Heart left ventricle (tissue), 16 donors: ENCODE measurements at regions not wholly inside any gene's neighbourhood (a gene's known extent, or its start where the extent isn't known, plus 50 kb on each side); places are given as distances from the start of the nearest gene placed in this dataset.

Source experiments
- ATAC-seq, 4 donors: fragments of 200-7000 bp; cut with Tn5 transposase; one replicate each; pipeline ENCODE4 v1.9.1; 2020 to 2022; ENCODE audit warnings: moderate library complexity in 4 of 4, mild to moderate bottlenecking in 3 of 4, moderate number of reproducible peaks in 1 of 4
- DNase-seq, 5 donors: peaks; one replicate each; pipeline ENCODE4 v3.0.0-alpha.2; 2020
- H3K27ac ChIP-seq, 12 donors: fragments of 200-600 bp; sonication (generic) in 4 of 12; one replicate each; pipeline versions ENCODE4 v1.5.0 to v1.8.0; 2016 to 2022; ENCODE audit warnings: mild to moderate bottlenecking in 2 of 12
- H3K27me3 ChIP-seq, 9 donors: fragments of 200-600 bp; sonication (generic) in 2 of 9; one replicate each; pipeline versions ENCODE4 v1.5.1 to v1.8.0; 2016 to 2022; ENCODE audit warnings: mild to moderate bottlenecking in 3 of 9
- H3K36me3 ChIP-seq, 9 donors: fragments of 200-600 bp; sonication (generic) in 2 of 9; one replicate each; pipeline versions ENCODE4 v1.5.0 to v1.8.0; 2018 to 2022; ENCODE audit warnings: mild to moderate bottlenecking in 2 of 9
- H3K4me1 ChIP-seq, 12 donors: fragments of 200-600 bp; sonication (generic) in 4 of 12; one replicate each; pipeline versions ENCODE4 v1.5.0 to v1.8.0; 2016 to 2022; ENCODE audit warnings: mild to moderate bottlenecking in 3 of 12
- H3K4me3 ChIP-seq, 12 donors: fragments of 200-600 bp; sonication (generic) in 4 of 12; one replicate each; pipeline versions ENCODE4 v1.5.0 to v1.8.0; 2017 to 2022; ENCODE audit warnings: mild to moderate bottlenecking in 9 of 12, moderate library complexity in 4 of 12
- H3K9me3 ChIP-seq, 12 donors: fragments of 200-600 bp; sonication (generic) in 4 of 12; one replicate each; pipeline versions ENCODE4 v1.5.0 to v1.8.0; 2016 to 2022; ENCODE audit warnings: mild to moderate bottlenecking in 1 of 12
- CTCF ChIP-seq, 12 donors: fragments of 200-600 bp; sonication (generic) in 4 of 12; IDR thresholded peaks; one replicate each; pipeline versions ENCODE4 v1.5.0 to v1.8.0; 2018 to 2022; ENCODE audit warnings: antibody characterized with exemption in 12 of 12, mild to moderate bottlenecking in 5 of 12
- POLR2A ChIP-seq, 2 donors: fragments of 450-650 bp; IDR thresholded peaks; one replicate each; pipeline ENCODE4 v1.6.1; 2017; ENCODE audit warnings: antibody characterized with exemption in 2 of 2, mild to moderate bottlenecking in 2 of 2, moderate library complexity in 2 of 2
- WGBS, 4 donors: extraction: QIAGEN DNeasy Blood & Tissue Kit in 2 of 4; methylation state at CpG; one replicate each; pipeline versions ENCODE4 v1.1.5 to v1.1.7; 2013 to 2018; 5-methylcytosine and 5-hydroxymethylcytosine counted together
- intact Hi-C, 10 donors: fragments of 100-400 bp; cut with DNase I; formaldehyde crosslinking; loops; one replicate each; pipeline versions ENCODE4 v1.11.1 to v1.14.2; 2022
- donor health status: ischemic (EF 13 %, LVEDD 7.1; RV severe dilation, severe dysfunction).
- donor health status: healthy with polysubstance abuse.
- donor health status: DM: no; HTN: yes; CAD: no.
- donor health status: DM: no; HTN: no; CAD: no.
- donor health status: ischemic (EF 25% LVEDD 6.9; RV normal size, moderate dysfunction).
- donor health status: ischemic (EF 25% LVEDD 5.7; RV mildly dilated, moderate dysfunction).
- donor health status: healthy.
- donor health status: DM: yes; HTN: yes; CAD: no.
- donor health status: ischemic (EF 35%, LVEDD 5.7; RV mildly dilated, moderate dysfunction).
- donor health status: nonischemic (EF 11% LVEDD 7.7; RV severe dilation, severe dysfunction).
- donor health status: DM: yes; HTN: yes; CAD: no.
- donor health status: PGD.
- donor health status: ischemic (EF 29% LVEDD 5.4; RV normal size, mild dysfunction).
- donor health status: nonischemic (EF 23%, LVEDD 6.1; RV moderate dilation, normal function).

- Histone ChIP-seq H3K27me3 (no peaks in the 10 kb centered on the region), H3K4me1 (peaks cover 0 to 34% (median 0%) of the 10 kb centered on the region in 12 donors), H3K9me3 (no peaks in the 10 kb centered on the region), H3K4me3 (no peak overlapping the region), H3K27ac (no peak overlapping the region), H3K36me3 (no peaks in the 10 kb centered on the region)
- ATAC-seq = peak in 1 of 4 donors; percentile 58
- intact Hi-C loops = loop anchor here in 1 of 10 donors (10.0 kb wide), 1 partner anchor 512 kb away; no protein-coding TSS in a partner anchor
- 56 to 73% (median 66%) methylated on average over 5 of the region's 5 CpGs for WGBS, 4 donors
- TF ChIP-seq CTCF (IDR thresholded peaks at IDR 0.05) (no peak), POLR2A (IDR thresholded peaks at IDR 0.05) (no peak)
- DNase-seq = no peak
Observed at GRCh38 chr9:108156270-108156998, 666.9 kb upstream of the KLF4 start.

- Histone ChIP-seq H3K9me3 (no peaks in the 10 kb centered on the region), H3K36me3 (no peaks in the 10 kb centered on the region), H3K4me1 (peaks cover 0 to 35% (median 13%) of the 10 kb centered on the region in 12 donors), H3K27ac (no peak overlapping the region), H3K27me3 (no peaks in the 10 kb centered on the region), H3K4me3 (no peak overlapping the region)
- TF ChIP-seq CTCF (IDR thresholded peaks at IDR 0.05) (no peak), POLR2A (IDR thresholded peaks at IDR 0.05) (no peak)
- intact Hi-C loops = loop anchor here in 2 of 10 donors (5.0 to 10.0 kb wide), 2 partner anchors 119 to 509 kb away; no protein-coding TSS in a partner anchor
- ATAC-seq = no peak
- no peak for DNase-seq
- 73 to 83% (median 80%) methylated on average over 4 of the region's 4 CpGs for WGBS, 4 donors
Observed at GRCh38 chr9:108153416-108153815, 663.8 kb upstream of the KLF4 start.

GRCh38 chr9:108150736-108151586 lies 661.4 kb upstream of the KLF4 start:
- peak; percentile 92 to 97 (median 96) for ATAC-seq
- no peak for TF ChIP-seq CTCF (IDR thresholded peaks at IDR 0.05)
- no peak for TF ChIP-seq POLR2A (IDR thresholded peaks at IDR 0.05)

GRCh38 chr9:108149326-108149725 lies 659.8 kb upstream of the KLF4 start:
- intact Hi-C loops = loop anchor here in 5 of 10 donors (10.0 kb wide), 4 partner anchors 125 to 665 kb away; partner anchors contain the start of gene KLF4 (in 2 of the 5)
- Histone ChIP-seq H3K9me3 (peaks cover 0 to 6% (median 0%) of the 10 kb centered on the region in 12 donors), H3K36me3 (no peaks in the 10 kb centered on the region), H3K4me1 (peaks cover 0 to 26% (median 13%) of the 10 kb centered on the region in 12 donors), H3K27me3 (no peaks in the 10 kb centered on the region), H3K4me3 (no peak overlapping the region), H3K27ac (peak overlapping the region in 2 of 12 donors; percentile 42 to 82)
- WGBS, 4 donors = 78 to 83% (median 82%) methylated on average over 4 of the region's 4 CpGs
- no peak for TF ChIP-seq CTCF (IDR thresholded peaks at IDR 0.05)
- TF ChIP-seq POLR2A (IDR thresholded peaks at IDR 0.05) = no peak
- DNase-seq (no peak), ATAC-seq (no peak)

More at GRCh38 chr9:108150736-108151586, 661.4 kb upstream of the KLF4 start:
- peak; percentile 20 to 63 (median 43) for DNase-seq
- peak overlapping the region; percentile 32 to 82 (median 66) for H3K27ac ChIP-seq
- no peak overlapping the region for H3K4me3 ChIP-seq
- no peaks in the 10 kb centered on the region for H3K27me3 ChIP-seq
- WGBS, 4 donors = 16 to 35% (median 25%) methylated on average over 16 of the region's 16 CpGs
- intact Hi-C loops = loop anchor here in 2 of 10 donors (5.0 to 10.0 kb wide), 2 partner anchors 121 to 506 kb away; no protein-coding TSS in a partner anchor
- H3K4me1 ChIP-seq = peaks cover 0 to 26% (median 13%) of the 10 kb centered on the region in 12 donors
- no peaks in the 10 kb centered on the region for H3K36me3 ChIP-seq
- peaks cover 0 to 6% (median 0%) of the 10 kb centered on the region in 12 donors for H3K9me3 ChIP-seq
